ENCODE measurements at regions not wholly inside any gene's neighbourhood (a gene's known extent, or its start where the extent isn't known, plus 50 kb on each side); places are given as distances from the start of the nearest gene placed in this dataset.
"Not testable (repeated sequence)": the region's sequence is repeated elsewhere in the genome, so short reads cannot be mapped to it uniquely, and the experiment has no call there.

DNA sequence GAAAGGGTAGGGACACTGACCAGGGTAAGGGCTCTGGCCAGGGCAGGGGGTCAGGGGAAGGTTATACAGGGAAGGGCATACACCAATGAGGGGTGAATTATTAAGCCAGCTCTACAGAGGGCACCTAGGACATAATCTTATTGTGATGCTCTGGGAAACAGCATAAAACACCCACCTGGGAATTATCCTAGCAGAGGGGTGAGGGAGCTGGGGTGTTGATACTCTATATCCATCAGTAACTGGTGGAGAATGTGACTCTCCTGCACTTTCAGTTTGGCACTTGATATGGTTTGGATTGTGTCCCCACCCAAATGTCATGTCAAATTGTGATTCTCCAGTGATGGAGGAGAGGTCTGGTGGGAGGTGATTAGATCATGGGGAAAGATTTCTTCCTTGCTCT is 291.2 kb downstream of the ASMT start:
- no peak overlapping the region for H3K4me3 Mint-ChIP-seq
- ChIA-PET CTCF (no interaction called here), POLR2A (no interaction called here)
- peaks cover 2% of the 10 kb centered on the region for H3K27me3 Mint-ChIP-seq
- peaks cover 3% of the 10 kb centered on the region for H3K9me3 Mint-ChIP-seq
- H3K36me3 Mint-ChIP-seq (ENCODE audit: low read depth) = no peaks in the 10 kb centered on the region
- intact Hi-C loops (cut with micrococcal nuclease) = no loop called here
- ATAC-seq (ENCODE audit: low read depth) (no peak), DNase-seq (no peak)
- peaks cover 5% of the 10 kb centered on the region for H3K4me1 Mint-ChIP-seq
- TF ChIP-seq CTCF (IDR thresholded peaks at IDR 0.05) = no peak
- H3K27ac Mint-ChIP-seq = no peak overlapping the region

- DNase-seq; H3K36me3 Mint-ChIP-seq (ENCODE audit: low read depth); H3K4me1 Mint-ChIP-seq; H3K27ac Mint-ChIP-seq; H3K4me3 Mint-ChIP-seq; ATAC-seq (ENCODE audit: low read depth); H3K9me3 Mint-ChIP-seq; CTCF ChIA-PET; intact Hi-C loops (cut with micrococcal nuclease); H3K27me3 Mint-ChIP-seq; POLR2A ChIA-PET: not testable (repeated sequence)
Measured at GRCh38 chrX:1908996-1909395, 294.1 kb downstream of the ASMT start.

- peaks cover 9% of the 10 kb centered on the region for H3K27me3 Mint-ChIP-seq
- no peak overlapping the region for H3K27ac Mint-ChIP-seq
- H3K36me3 Mint-ChIP-seq (ENCODE audit: low read depth) = no peaks in the 10 kb centered on the region
- peak; percentile 34 for ATAC-seq (ENCODE audit: low read depth)
- H3K9me3 Mint-ChIP-seq = peaks cover 3% of the 10 kb centered on the region
- TF ChIP-seq CTCF (IDR thresholded peaks at IDR 0.05) = no peak
- intact Hi-C loops (cut with micrococcal nuclease) = no loop called here
- ChIA-PET CTCF (no interaction called here), POLR2A (no interaction called here)
- DNase-seq = no peak
- H3K4me3 Mint-ChIP-seq = no peak overlapping the region
- H3K4me1 Mint-ChIP-seq = peaks cover 5% of the 10 kb centered on the region
Measured at GRCh38 chrX:1909419-1910206, 294.8 kb downstream of the ASMT start.

- H3K4me3 Mint-ChIP-seq = no peak overlapping the region
- POLR2A ChIA-PET = no interaction called here
- intact Hi-C loops (cut with micrococcal nuclease) = no loop called here
- CTCF ChIA-PET = no interaction called here
- peaks cover 3% of the 10 kb centered on the region for H3K9me3 Mint-ChIP-seq
- H3K27me3 Mint-ChIP-seq = peaks cover 12% of the 10 kb centered on the region
- ATAC-seq (ENCODE audit: low read depth) = no peak
- no peaks in the 10 kb centered on the region for H3K36me3 Mint-ChIP-seq (ENCODE audit: low read depth)
- no peak overlapping the region for H3K27ac Mint-ChIP-seq
- no peak for DNase-seq
- no peak for TF ChIP-seq CTCF (IDR thresholded peaks at IDR 0.05)
- peaks cover 5% of the 10 kb centered on the region for H3K4me1 Mint-ChIP-seq
Measured at GRCh38 chrX:1910207-1910470, 295.3 kb downstream of the ASMT start.

GRCh38 chrX:1911401-1912128 is 296.7 kb downstream of the ASMT start:
- TF ChIP-seq CTCF (IDR thresholded peaks at IDR 0.05) = no peak
- CTCF ChIA-PET = no interaction called here
- H3K27ac Mint-ChIP-seq = no peak overlapping the region

More at GRCh38 chrX:1911401-1912128, 296.7 kb downstream of the ASMT start:
- peaks cover 5% of the 10 kb centered on the region for H3K4me1 Mint-ChIP-seq
- peaks cover 5% of the 10 kb centered on the region for H3K9me3 Mint-ChIP-seq
- no peaks in the 10 kb centered on the region for H3K36me3 Mint-ChIP-seq (ENCODE audit: low read depth)
- no peak for ATAC-seq (ENCODE audit: low read depth)
- peaks cover 17% of the 10 kb centered on the region for H3K27me3 Mint-ChIP-seq
- POLR2A ChIA-PET = no interaction called here
- no peak for DNase-seq
- intact Hi-C loops (cut with micrococcal nuclease) = no loop called here
- H3K4me3 Mint-ChIP-seq = no peak overlapping the region

Measured in activated B cell treated with CpG ODN at 0.5 μM for 24 hours (primary cell).